Bone marrow (tissue), 2 donors: ENCODE measurements at regions not wholly inside any gene's neighbourhood (a gene's known extent, or its start where the extent isn't known, plus 50 kb on each side); places are given as distances from the start of the nearest gene placed in this dataset.
"Not testable (repeated sequence)": the region's sequence is repeated elsewhere in the genome, so short reads cannot be mapped to it uniquely, and the experiment has no call there.

ENCODE experiments used
- DNase-seq, 2 donors: peaks; one replicate each; lab custom pipeline; 2025; lab: John Stamatoyannopoulos, UW

- not testable (repeated sequence) for DNase-seq
Observed at GRCh38 chr20:22734946-22735647, 150.7 kb upstream of the FOXA2 start.

- DNase-seq: no peak
Observed at GRCh38 chr20:22740829-22741228, 156.5 kb upstream of the FOXA2 start.

GRCh38 chr20:22744341-22745193 lies 160.2 kb upstream of the FOXA2 start:
- DNase-seq: no peak

GRCh38 chr20:22745194-22745500 lies 160.8 kb upstream of the FOXA2 start:
- DNase-seq: no peak

GRCh38 chr20:22746957-22747356 lies 162.6 kb upstream of the FOXA2 start:
- no peak for DNase-seq

GRCh38 chr20:22752324-22752723 lies 168.0 kb upstream of the FOXA2 start:
- DNase-seq: no peak

GRCh38 chr20:22757424-22758183 lies 173.2 kb upstream of the FOXA2 start:
- no peak for DNase-seq

- no peak for DNase-seq
Observed at GRCh38 chr20:22758815-22759214, 174.4 kb upstream of the FOXA2 start.

GRCh38 chr20:22762576-22763256 lies 178.3 kb upstream of the FOXA2 start:
- no peak for DNase-seq

- DNase-seq: no peak
Observed at GRCh38 chr20:22763257-22763906, 179.0 kb upstream of the FOXA2 start.

- DNase-seq: no peak
Observed at GRCh38 chr20:22768266-22769178, 184.2 kb upstream of the FOXA2 start.

- no peak for DNase-seq
Observed at GRCh38 chr20:22770241-22770800, 185.9 kb upstream of the FOXA2 start.

- no peak for DNase-seq
Observed at GRCh38 chr20:22771706-22772105, 187.3 kb upstream of the FOXA2 start.

- DNase-seq: no peak
Observed at GRCh38 chr20:22773344-22773743, 189.0 kb upstream of the FOXA2 start.

- DNase-seq: no peak
Observed at GRCh38 chr20:22775256-22775655, 190.9 kb upstream of the FOXA2 start.

- DNase-seq: no peak
Observed at GRCh38 chr20:22775671-22776139, 191.3 kb upstream of the FOXA2 start.

- DNase-seq: no peak
Observed at GRCh38 chr20:22776369-22776768, 192.0 kb upstream of the FOXA2 start.

GRCh38 chr20:22779878-22780277 lies 195.5 kb upstream of the FOXA2 start:
- no peak for DNase-seq

- DNase-seq: peak in 1 of 2 donors; percentile 9
Observed at GRCh38 chr20:22781869-22782268, 197.5 kb upstream of the FOXA2 start.

- DNase-seq: no peak
Observed at GRCh38 chr20:22789676-22790075, 205.3 kb upstream of the FOXA2 start.
